Esophagus muscularis mucosa (tissue), 4 donors: ENCODE measurements at regions not wholly inside any gene's neighbourhood (a gene's known extent, or its start where the extent isn't known, plus 50 kb on each side); places are given as distances from the start of the nearest gene placed in this dataset.

ENCODE experiments used
- DNase-seq: peaks from one replicate; pipeline ENCODE4 v3.0.0-alpha.2; 2017; ENCODE audit errors: extremely low spot score
- H3K27ac ChIP-seq, 4 donors: fragments of 200-600 bp; sonication (generic); replicated peaks in 1 of 4; 1 replicate in 3 of 4; 2 replicates in 1 of 4; pipeline ENCODE4 v1.5.1; 2016 to 2019; ENCODE audit warnings: mild to moderate bottlenecking in 1 of 4
- H3K27me3 ChIP-seq, 4 donors: fragments of 200-600 bp; sonication (generic); one replicate each; pipeline versions ENCODE4 v1.5.1 to v1.6.0; 2016 to 2019
- H3K36me3 ChIP-seq, 4 donors: fragments of 200-600 bp; sonication (generic); one replicate each; pipeline ENCODE4 v1.5.1; 2016 to 2019
- H3K4me1 ChIP-seq, 4 donors: fragments of 200-600 bp; sonication (generic); one replicate each; pipeline ENCODE4 v1.5.1; 2016 to 2019
- H3K4me3 ChIP-seq, 4 donors: fragments of 200-600 bp; sonication (generic); 1 replicate in 2 of 4; 2 replicates in 2 of 4; pipeline ENCODE4 v1.5.1; 2016 to 2019; ENCODE audit warnings: mild to moderate bottlenecking in 4 of 4, moderate library complexity in 1 of 4
- H3K9me3 ChIP-seq, 4 donors: fragments of 200-600 bp; sonication (generic); 1 replicate in 3 of 4; 2 replicates in 1 of 4; pipeline ENCODE4 v1.5.1; 2016 to 2019
- CTCF ChIP-seq, 3 experiments: fragments of 200-600 bp in 2 of 3; fragments of 450-650 bp in 1 of 3; sonication (generic) in 2 of 3; IDR thresholded peaks; one replicate each; pipeline ENCODE4 v1.5.1; 2017 to 2019; ENCODE audit warnings: antibody characterized with exemption in 3 of 3, mild to moderate bottlenecking in 2 of 3, moderate library complexity in 1 of 3
- EP300 ChIP-seq: sonication (generic); formaldehyde crosslinking; IDR thresholded peaks from one replicate; pipeline ENCODE4 v1.6.1; 2017; ENCODE audit warnings: antibody characterized with exemption
- POLR2A ChIP-seq: fragments of 450-650 bp; IDR thresholded peaks from one replicate; pipeline ENCODE4 v1.6.1; 2017; ENCODE audit warnings: antibody characterized with exemption, moderate library complexity, mild to moderate bottlenecking, low read depth
- POLR2AphosphoS5 ChIP-seq, 2 donors: sonication (generic); formaldehyde crosslinking; IDR thresholded peaks; one replicate each; pipeline ENCODE4 v1.6.1; 2017; ENCODE audit warnings: antibody characterized with exemption in 2 of 2
- WGBS: methylation state at CpG from one replicate; pipeline ENCODE4 v1.1.5; 2018; 5-methylcytosine and 5-hydroxymethylcytosine counted together
- intact Hi-C: fragments of 100-400 bp; cut with DNase I; formaldehyde crosslinking; loops from one replicate; pipeline ENCODE4 v1.15.1; 2023

GRCh38 chr10:117617659-117618058 lies 75.1 kb downstream of the EMX2 start:
- H3K27me3 ChIP-seq = peaks cover 0 to 44% (median 0%) of the 10 kb centered on the region in 4 donors
- H3K36me3 ChIP-seq = no peaks in the 10 kb centered on the region
- no peaks in the 10 kb centered on the region for H3K9me3 ChIP-seq
- DNase-seq = no peak
- no peak overlapping the region for H3K27ac ChIP-seq
- intact Hi-C loops = no loop called here
- H3K4me1 ChIP-seq = no peaks in the 10 kb centered on the region
- WGBS = 90% methylated on average over 5 of the region's 5 CpGs
- no peak overlapping the region for H3K4me3 ChIP-seq
- TF ChIP-seq EP300 (no peak), POLR2AphosphoS5 (IDR thresholded peaks at IDR 0.05) (no peak)

GRCh38 chr10:117619223-117619622 lies 76.7 kb downstream of the EMX2 start:
- Histone ChIP-seq H3K27ac (no peak overlapping the region), H3K36me3 (no peaks in the 10 kb centered on the region), H3K4me3 (no peak overlapping the region), H3K27me3 (peaks cover 0 to 28% (median 0%) of the 10 kb centered on the region in 4 donors), H3K4me1 (no peaks in the 10 kb centered on the region), H3K9me3 (no peaks in the 10 kb centered on the region)
- 65% methylated on average over 7 of the region's 7 CpGs for WGBS
- intact Hi-C loops = no loop called here
- DNase-seq = peak; percentile 62
- TF ChIP-seq POLR2AphosphoS5 (IDR thresholded peaks at IDR 0.05) (no peak), POLR2A (no peak), EP300 (no peak), CTCF (IDR thresholded peaks at IDR 0.05) (no peak)

GRCh38 chr10:117619707-117620405 lies 77.3 kb downstream of the EMX2 start:
- no peaks in the 10 kb centered on the region for H3K4me1 ChIP-seq
- intact Hi-C loops = no loop called here
- 84% methylated on average over 9 of the region's 9 CpGs for WGBS
- no peaks in the 10 kb centered on the region for H3K36me3 ChIP-seq
- peak; percentile 31 for DNase-seq
- H3K27me3 ChIP-seq = peaks cover 0 to 22% (median 0%) of the 10 kb centered on the region in 4 donors
- no peak overlapping the region for H3K27ac ChIP-seq
- H3K9me3 ChIP-seq = no peaks in the 10 kb centered on the region
- TF ChIP-seq POLR2AphosphoS5 (IDR thresholded peaks at IDR 0.05) (no peak), CTCF (IDR thresholded peaks at IDR 0.05) (no peak), EP300 (no peak), POLR2A (no peak)
- H3K4me3 ChIP-seq = no peak overlapping the region

- Histone ChIP-seq H3K27ac (no peak overlapping the region), H3K36me3 (no peaks in the 10 kb centered on the region), H3K9me3 (no peaks in the 10 kb centered on the region), H3K4me3 (no peak overlapping the region), H3K27me3 (peaks cover 0 to 22% (median 0%) of the 10 kb centered on the region in 4 donors), H3K4me1 (no peaks in the 10 kb centered on the region)
- intact Hi-C loops = no loop called here
- DNase-seq = peak; percentile 87
- WGBS = 74% methylated on average over 6 of the region's 7 CpGs
- no peak for TF ChIP-seq CTCF (IDR thresholded peaks at IDR 0.05)
- no peak for TF ChIP-seq POLR2AphosphoS5 (IDR thresholded peaks at IDR 0.05)
- TF ChIP-seq EP300 = no peak
- TF ChIP-seq POLR2A = no peak
Observed at GRCh38 chr10:117621196-117621595, 78.7 kb downstream of the EMX2 start.

- DNase-seq = peak; percentile 88
- H3K27me3 ChIP-seq = peaks cover 0 to 22% (median 0%) of the 10 kb centered on the region in 4 donors
Observed at GRCh38 chr10:117621795-117622420, 79.4 kb downstream of the EMX2 start.

More at GRCh38 chr10:117621795-117622420, 79.4 kb downstream of the EMX2 start:
- no peaks in the 10 kb centered on the region for H3K9me3 ChIP-seq
- no peak for TF ChIP-seq POLR2AphosphoS5 (IDR thresholded peaks at IDR 0.05)
- TF ChIP-seq EP300 = no peak
- no peak for TF ChIP-seq POLR2A
- TF ChIP-seq CTCF (IDR thresholded peaks at IDR 0.05) = no peak
- WGBS = 71% methylated on average over 8 of the region's 8 CpGs
- H3K4me1 ChIP-seq = no peaks in the 10 kb centered on the region
- intact Hi-C loops = no loop called here
- H3K36me3 ChIP-seq = no peaks in the 10 kb centered on the region
- no peak overlapping the region for H3K27ac ChIP-seq
- H3K4me3 ChIP-seq = no peak overlapping the region
